SKM-1 treated with dmso at 0.1 percent for 144 hours (cell line): ENCODE measurements at regions not wholly inside any gene's neighbourhood (a gene's known extent, or its start where the extent isn't known, plus 50 kb on each side); places are given as distances from the start of the nearest gene placed in this dataset.
"Not testable (repeated sequence)": the region's sequence is repeated elsewhere in the genome, so short reads cannot be mapped to it uniquely, and the experiment has no call there.

Source experiments
- DNase-seq: peaks from one replicate; lab custom pipeline; 2025; ENCODE audit not compliant: unreplicated experiment; lab: John Stamatoyannopoulos, UW

GRCh38 chr4:187469627-187470026 is 525.9 kb upstream of the ZFP42 start:
- DNase-seq = no peak

- no peak for DNase-seq
Observed at GRCh38 chr4:187470061-187470460, 525.5 kb upstream of the ZFP42 start.

- DNase-seq = no peak
Observed at GRCh38 chr4:187474238-187474637, 521.3 kb upstream of the ZFP42 start.

- no peak for DNase-seq
Observed at GRCh38 chr4:187475901-187476300, 519.7 kb upstream of the ZFP42 start.

GRCh38 chr4:187477224-187477623 is 518.3 kb upstream of the ZFP42 start:
- no peak for DNase-seq

GRCh38 chr4:187478292-187479140 is 517.1 kb upstream of the ZFP42 start:
- no peak for DNase-seq

- no peak for DNase-seq
Observed at GRCh38 chr4:187479511-187479910, 516.1 kb upstream of the ZFP42 start.

GRCh38 chr4:187480146-187481145 is 515.1 kb upstream of the ZFP42 start:
- DNase-seq = no peak

- no peak for DNase-seq
Observed at GRCh38 chr4:187484186-187484585, 511.4 kb upstream of the ZFP42 start.

- no peak for DNase-seq
Observed at GRCh38 chr4:187485676-187486075, 509.9 kb upstream of the ZFP42 start.

GRCh38 chr4:187491286-187491685 is 504.3 kb upstream of the ZFP42 start:
- DNase-seq = no peak

GRCh38 chr4:187491959-187492358 is 503.6 kb upstream of the ZFP42 start:
- no peak for DNase-seq

- no peak for DNase-seq
Observed at GRCh38 chr4:187493661-187494060, 501.9 kb upstream of the ZFP42 start.

GRCh38 chr4:187499956-187500355 is 495.6 kb upstream of the ZFP42 start:
- no peak for DNase-seq

- DNase-seq = no peak
Observed at GRCh38 chr4:187500796-187501195, 494.8 kb upstream of the ZFP42 start.

GRCh38 chr4:187501731-187502130 is 493.8 kb upstream of the ZFP42 start:
- no peak for DNase-seq

GRCh38 chr4:187504974-187505797 is 490.4 kb upstream of the ZFP42 start:
- DNase-seq = no peak

- not testable (repeated sequence) for DNase-seq
Observed at GRCh38 chr4:187505798-187506141, 489.8 kb upstream of the ZFP42 start.

- DNase-seq = no peak
Observed at GRCh38 chr4:187516224-187516623, 479.3 kb upstream of the ZFP42 start.

GRCh38 chr4:187541666-187542065 is 453.9 kb upstream of the ZFP42 start:
- no peak for DNase-seq

- DNase-seq = no peak
Observed at GRCh38 chr4:187544461-187545053, 451.0 kb upstream of the ZFP42 start.
